Neural progenitor cell (in vitro differentiated cells): ENCODE measurements at regions not wholly inside any gene's neighbourhood (a gene's known extent, or its start where the extent isn't known, plus 50 kb on each side); places are given as distances from the start of the nearest gene placed in this dataset.

Experiments used
- CTCF ChIP-seq: fragments of 200-600 bp; sonication (generic); IDR thresholded peaks from 2 replicates; pipeline ENCODE4 v1.5.1; 2017; ENCODE audit warnings: antibody characterized with exemption, mild to moderate bottlenecking
- EZH2 ChIP-seq: fragments of 200-600 bp; sonication (generic); IDR thresholded peaks from 2 replicates; pipeline ENCODE4 v1.6.1; 2017; ENCODE audit warnings: antibody characterized with exemption, mild to moderate bottlenecking, moderate library complexity
- EZH2phosphoT487 ChIP-seq: fragments of 200-600 bp; sonication (generic); IDR thresholded peaks from 2 replicates; pipeline ENCODE4 v1.6.1; 2017; ENCODE audit warnings: antibody characterized with exemption

GRCh38 chr20:50406610-50407136, 103.5 kb upstream of the PTPN1 start:
- TF ChIP-seq EZH2 (no peak), CTCF (no peak), EZH2phosphoT487 (no peak)
